Heart left ventricle (tissue), 13 donors: ENCODE measurements at regions not wholly inside any gene's neighbourhood (a gene's known extent, or its start where the extent isn't known, plus 50 kb on each side); places are given as distances from the start of the nearest gene placed in this dataset.
A peak's percentile ranks its signal among the peaks of the same experiment; 100 is the strongest.

ENCODE experiments used
- POLR2A ChIP-seq, 2 donors: fragments of 450-650 bp; IDR thresholded peaks; one replicate each; pipeline ENCODE4 v1.6.1; 2017; ENCODE audit warnings: antibody characterized with exemption in 2 of 2, mild to moderate bottlenecking in 2 of 2, moderate library complexity in 2 of 2
- TF ChIP-seq, protein P1 (sequence below), 12 donors: fragments of 200-600 bp; sonication (generic) in 4 of 12; IDR thresholded peaks; one replicate each; pipeline versions ENCODE4 v1.5.0 to v1.8.0; 2018 to 2022; ENCODE audit warnings: antibody characterized with exemption in 12 of 12, mild to moderate bottlenecking in 5 of 12
- donor health status: ischemic (EF 13 %, LVEDD 7.1; RV severe dilation, severe dysfunction).
- donor health status: DM: no; HTN: yes; CAD: no.
- donor health status: DM: no; HTN: no; CAD: no.
- donor health status: ischemic (EF 25% LVEDD 6.9; RV normal size, moderate dysfunction).
- donor health status: ischemic (EF 25% LVEDD 5.7; RV mildly dilated, moderate dysfunction).
- donor health status: ischemic (EF 35%, LVEDD 5.7; RV mildly dilated, moderate dysfunction).
- donor health status: nonischemic (EF 11% LVEDD 7.7; RV severe dilation, severe dysfunction).
- donor health status: DM: yes; HTN: yes; CAD: no.
- donor health status: PGD.
- donor health status: ischemic (EF 29% LVEDD 5.4; RV normal size, mild dysfunction).
- donor health status: nonischemic (EF 23%, LVEDD 6.1; RV moderate dilation, normal function).

GRCh38 chr14:53537422-53538315, 384.5 kb upstream of the DDHD1 start:
- TF ChIP-seq, protein P1, sequence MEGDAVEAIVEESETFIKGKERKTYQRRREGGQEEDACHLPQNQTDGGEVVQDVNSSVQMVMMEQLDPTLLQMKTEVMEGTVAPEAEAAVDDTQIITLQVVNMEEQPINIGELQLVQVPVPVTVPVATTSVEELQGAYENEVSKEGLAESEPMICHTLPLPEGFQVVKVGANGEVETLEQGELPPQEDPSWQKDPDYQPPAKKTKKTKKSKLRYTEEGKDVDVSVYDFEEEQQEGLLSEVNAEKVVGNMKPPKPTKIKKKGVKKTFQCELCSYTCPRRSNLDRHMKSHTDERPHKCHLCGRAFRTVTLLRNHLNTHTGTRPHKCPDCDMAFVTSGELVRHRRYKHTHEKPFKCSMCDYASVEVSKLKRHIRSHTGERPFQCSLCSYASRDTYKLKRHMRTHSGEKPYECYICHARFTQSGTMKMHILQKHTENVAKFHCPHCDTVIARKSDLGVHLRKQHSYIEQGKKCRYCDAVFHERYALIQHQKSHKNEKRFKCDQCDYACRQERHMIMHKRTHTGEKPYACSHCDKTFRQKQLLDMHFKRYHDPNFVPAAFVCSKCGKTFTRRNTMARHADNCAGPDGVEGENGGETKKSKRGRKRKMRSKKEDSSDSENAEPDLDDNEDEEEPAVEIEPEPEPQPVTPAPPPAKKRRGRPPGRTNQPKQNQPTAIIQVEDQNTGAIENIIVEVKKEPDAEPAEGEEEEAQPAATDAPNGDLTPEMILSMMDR (IDR thresholded peaks at IDR 0.05) = peak in 2 of 12 donors; percentile 8 to 13
- TF ChIP-seq POLR2A (IDR thresholded peaks at IDR 0.05) = no peak
